ENCODE measurements at regions not wholly inside any gene's neighbourhood (a gene's known extent, or its start where the extent isn't known, plus 50 kb on each side); places are given as distances from the start of the nearest gene placed in this dataset.

DNA sequence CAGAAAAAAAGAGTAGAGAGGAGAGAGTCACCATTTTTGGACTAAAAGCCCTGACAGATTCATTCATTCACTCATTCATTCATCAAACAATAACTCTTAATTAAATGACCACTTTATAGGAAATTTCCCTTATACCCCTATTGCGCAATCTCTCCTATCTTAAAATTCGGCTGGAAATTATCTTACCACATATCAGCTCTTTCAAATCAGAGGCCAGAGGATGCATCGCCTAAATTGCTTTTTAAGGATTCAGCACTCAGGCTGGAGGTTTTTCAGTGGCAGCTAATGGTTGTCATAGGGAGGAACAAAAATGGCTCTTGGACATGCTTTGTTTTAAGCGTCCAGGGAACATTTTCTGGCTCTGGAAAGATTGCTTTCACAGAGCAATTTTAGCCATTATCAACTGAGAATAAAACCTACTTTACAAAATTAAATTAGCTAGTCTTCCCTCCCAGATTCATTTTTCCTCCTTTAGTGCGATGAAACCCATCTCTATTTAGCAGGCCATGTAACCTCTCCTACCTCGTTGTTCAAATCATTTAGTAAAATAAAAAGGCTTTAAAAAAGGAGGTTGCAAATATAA, 115.2 kb downstream of the OLFM4 start:
- DNase-seq (ENCODE audit: low read depth, low spot score) = no peak
- no peak overlapping the region for H3K27ac ChIP-seq

DNA sequence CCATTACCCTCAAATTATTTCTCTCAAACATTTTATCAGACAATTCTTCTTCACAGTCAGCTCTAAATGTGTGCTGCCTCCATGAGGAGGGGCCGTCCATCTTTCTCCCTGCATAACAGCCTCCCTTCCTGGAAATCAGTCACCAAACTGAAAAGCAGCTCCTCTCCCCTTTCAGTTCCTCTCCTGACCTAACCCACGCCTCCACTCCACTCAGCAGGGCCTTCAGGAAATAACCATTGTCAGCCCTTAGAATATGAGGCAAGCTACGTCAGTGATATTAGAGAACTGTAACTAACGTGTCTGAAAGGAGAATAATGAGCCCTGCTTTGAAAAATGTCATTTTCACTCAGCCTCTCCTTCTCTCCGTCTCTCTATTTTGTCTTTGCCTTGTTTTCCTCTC, 116.2 kb downstream of the OLFM4 start:
- H3K27ac ChIP-seq = no peak overlapping the region
- DNase-seq (ENCODE audit: low read depth, low spot score) = no peak

DNA sequence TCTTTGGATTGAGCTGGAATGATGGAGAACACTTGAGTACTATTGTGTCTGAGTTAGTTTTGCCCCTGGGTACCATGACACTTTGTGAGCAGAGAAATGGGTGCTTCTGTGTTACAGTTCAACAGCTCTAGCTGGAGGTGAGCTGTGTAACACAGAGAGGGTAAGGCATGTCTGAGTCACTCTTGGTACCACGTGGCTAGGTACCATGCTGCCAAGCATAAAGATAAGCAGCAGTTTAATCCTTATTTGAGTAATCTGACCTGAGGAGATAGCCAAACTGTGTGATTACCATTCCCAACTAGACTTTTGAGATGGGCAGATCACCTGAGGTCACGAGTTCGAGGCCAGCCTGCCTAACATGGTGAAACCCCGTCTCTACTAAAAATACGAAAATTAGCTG, 122.0 kb downstream of the OLFM4 start:
- DNase-seq (ENCODE audit: low read depth, low spot score) = no peak
- no peak overlapping the region for H3K27ac ChIP-seq

DNA sequence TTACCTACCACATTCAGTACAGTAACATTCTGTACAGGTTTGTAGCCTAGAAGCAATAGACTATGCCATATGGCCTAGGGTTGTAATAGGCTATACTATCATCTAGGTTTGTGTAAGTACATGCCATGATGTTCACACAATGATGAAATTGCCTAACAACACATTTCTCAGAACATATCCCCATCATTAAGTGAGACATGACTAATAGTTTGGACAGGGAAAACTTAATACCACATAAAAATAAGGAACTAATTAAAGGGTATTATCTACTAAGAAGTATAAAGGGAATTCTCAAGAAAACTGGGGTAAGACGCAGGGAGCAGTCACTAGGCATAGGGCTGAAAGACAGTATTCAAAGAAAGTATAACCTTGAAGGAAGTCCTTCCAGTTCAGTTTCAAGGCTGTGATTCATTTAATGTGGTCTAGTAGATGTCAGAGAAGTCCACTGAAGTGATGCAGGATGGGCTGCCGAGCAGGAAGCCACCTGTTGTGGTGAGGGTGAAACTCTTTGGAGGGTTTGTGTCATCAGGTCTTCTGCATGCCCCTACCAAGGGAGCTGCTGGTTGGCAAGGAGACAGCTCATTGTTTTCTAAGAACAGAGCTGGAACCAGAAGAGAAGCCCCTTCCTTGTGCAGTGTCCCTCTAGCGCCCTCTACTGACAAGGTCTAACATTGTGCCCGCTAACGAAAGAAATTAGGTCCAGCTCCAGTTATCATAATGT, 122.9 kb downstream of the OLFM4 start:
- no peak for DNase-seq (ENCODE audit: low read depth, low spot score)
- H3K27ac ChIP-seq = no peak overlapping the region

DNA sequence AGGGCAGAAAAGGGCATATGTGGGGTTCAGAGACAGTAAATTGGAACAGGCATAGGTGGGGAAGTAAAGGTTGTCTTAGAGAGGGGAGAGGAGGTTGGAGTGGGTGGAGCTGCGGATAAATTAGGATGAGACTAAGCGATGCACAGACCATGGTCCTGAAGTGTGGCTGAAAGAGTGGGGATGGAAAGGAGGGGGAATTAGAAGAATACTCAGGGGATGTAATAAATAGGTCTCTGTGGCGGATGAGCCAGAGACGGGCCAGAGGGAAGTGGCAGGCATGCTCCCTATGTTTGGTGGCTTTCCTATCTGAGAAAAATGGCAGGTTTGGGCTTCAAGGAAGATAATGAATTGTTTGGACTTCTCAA, 123.4 kb downstream of the OLFM4 start:
- no peak for DNase-seq (ENCODE audit: low read depth, low spot score)
- no peak overlapping the region for H3K27ac ChIP-seq

DNA sequence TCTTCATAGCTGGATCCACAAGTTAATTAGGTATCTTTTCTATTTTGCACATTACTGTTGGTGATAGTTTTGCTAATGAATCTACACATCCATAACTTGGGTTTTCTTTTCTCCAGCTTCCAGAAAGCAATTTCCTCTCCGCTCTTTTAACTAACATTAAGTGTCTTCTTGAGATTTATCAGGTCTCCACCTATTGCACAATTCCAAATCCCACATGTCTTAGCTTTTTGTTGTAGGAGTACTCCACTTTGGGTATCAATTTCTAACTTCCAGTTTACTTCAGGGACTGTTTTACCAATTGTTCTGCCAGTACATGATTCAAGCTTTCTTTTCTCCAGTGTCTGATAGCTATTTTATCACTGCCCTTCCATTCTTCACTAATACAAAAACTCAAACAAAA, 129.6 kb downstream of the OLFM4 start:
- no peak for DNase-seq (ENCODE audit: low read depth, low spot score)
- no peak overlapping the region for H3K27ac ChIP-seq

DNA sequence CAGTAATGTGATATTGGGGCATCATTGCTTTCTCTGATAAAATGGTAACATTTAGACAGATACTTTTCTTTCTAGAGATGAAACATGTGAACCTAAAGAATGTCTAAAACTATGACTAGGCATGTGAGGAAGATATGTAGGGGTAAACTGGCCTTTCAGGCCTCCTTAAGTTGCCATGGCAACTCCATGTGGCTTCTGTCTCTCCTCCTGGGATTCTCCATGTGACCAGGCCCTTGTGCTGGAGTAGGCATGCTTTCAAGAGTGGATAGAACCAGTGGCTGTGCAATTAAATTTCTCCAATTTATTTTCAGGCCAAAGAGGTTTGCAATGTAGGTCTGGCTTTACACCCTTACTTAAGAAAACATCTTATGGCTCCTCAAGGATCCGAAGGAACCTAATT, 130.8 kb downstream of the OLFM4 start:
- H3K27ac ChIP-seq = no peak overlapping the region
- no peak for DNase-seq (ENCODE audit: low read depth, low spot score)

DNA sequence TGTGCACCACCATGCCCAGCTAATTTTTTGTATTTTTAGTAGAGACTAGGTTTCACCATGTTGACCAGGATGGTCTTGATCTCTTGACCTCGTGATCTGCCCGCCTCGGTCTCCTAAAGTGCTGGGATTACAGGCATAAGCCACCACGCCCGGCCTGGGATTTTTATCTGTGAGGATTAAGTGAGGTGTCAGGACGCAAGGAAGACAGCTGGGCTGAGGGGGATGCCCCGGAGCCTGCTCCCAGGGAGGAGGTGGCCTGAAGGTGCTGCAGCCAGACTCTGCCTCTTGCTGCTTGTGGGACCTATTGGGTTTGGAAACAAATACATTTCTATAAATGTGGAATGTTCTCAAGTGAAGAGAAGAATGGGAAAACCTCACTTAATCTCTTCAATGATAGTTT, 131.6 kb downstream of the OLFM4 start:
- H3K27ac ChIP-seq = no peak overlapping the region
- no peak for DNase-seq (ENCODE audit: low read depth, low spot score)

DNA sequence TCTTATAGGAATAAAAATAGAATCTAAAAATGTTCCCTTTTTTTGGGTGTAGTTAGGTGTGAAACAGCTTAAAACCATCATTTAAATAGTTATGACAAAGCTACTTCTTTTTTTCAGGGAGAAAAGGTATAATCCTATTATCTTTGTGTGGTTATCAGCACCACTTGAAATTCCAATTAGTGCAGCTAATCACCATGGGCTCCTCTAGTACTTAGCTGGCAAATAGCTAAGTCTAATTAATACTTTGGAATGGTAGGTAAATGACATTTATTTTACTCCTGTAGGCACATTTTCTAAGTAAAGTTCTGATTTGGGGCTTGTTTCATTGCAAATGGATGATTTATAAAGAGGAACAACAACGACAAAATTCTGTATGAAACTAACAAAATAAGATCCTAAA, 132.6 kb downstream of the OLFM4 start:
- no peak for DNase-seq (ENCODE audit: low read depth, low spot score)

DNA sequence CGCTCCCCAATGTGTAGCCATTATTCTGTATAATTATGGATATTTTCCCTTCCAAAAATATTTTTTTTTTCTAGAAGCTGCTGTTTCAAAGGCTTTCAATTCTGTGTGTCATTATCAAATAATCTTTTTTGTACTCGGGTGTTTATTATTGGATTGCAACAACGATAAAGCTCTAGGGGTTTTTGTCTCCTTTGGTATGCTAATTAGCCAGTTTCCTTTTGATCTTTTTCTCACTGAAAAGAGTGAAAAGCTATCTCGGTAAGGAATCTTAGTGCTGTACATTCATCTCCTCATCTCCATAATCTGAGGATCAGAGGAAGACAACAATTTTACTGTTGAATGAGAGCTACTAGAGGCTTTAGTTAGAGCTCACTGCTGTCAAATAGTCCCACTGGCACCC, 136.6 kb downstream of the OLFM4 start:
- DNase-seq (ENCODE audit: low read depth, low spot score) = no peak
- no peak overlapping the region for H3K27ac ChIP-seq

More for the DNA sequence above, 132.6 kb downstream of the OLFM4 start:
- no peak overlapping the region for H3K27ac ChIP-seq

DNA sequence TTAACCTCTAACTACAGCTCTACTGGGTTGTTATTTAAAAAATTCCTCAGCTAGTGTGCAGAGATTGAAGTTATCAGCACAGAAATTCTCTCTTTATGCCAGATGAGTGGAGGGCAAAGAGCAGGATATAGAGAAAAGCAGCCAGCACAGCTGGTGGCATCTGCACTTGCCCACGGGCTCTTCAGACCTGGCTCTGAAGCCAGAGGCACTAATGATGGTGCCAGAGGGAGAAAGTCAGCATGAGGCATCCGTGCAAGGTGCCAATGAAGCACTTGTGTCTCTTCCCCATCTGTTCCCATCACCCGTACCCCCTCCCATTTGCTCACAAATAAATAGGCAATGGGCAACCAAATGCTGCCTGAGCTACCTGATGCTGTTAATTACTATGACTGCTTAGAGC, 138.9 kb downstream of the OLFM4 start:
- DNase-seq (ENCODE audit: low read depth, low spot score) = no peak
- no peak overlapping the region for H3K27ac ChIP-seq

DNA sequence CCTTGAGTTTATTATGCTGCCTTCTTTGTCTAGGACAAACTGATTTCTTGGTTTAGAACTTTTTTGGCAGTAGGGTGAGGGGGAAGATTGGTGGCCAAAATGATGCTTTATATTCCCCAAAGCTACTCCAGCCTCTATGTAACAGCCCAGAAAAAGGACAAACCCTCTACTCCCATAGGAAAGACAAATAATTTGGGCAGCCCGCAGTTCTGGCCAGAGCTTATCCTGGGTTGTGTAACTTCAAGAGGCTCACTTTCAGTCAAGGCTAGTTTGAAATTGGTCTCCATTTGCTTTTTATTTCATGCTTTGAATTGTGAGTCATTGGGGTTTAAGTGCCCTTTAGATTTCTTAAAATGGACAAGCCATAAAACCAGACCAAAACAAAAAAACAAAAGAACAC, 142.3 kb downstream of the OLFM4 start:
- DNase-seq (ENCODE audit: low read depth, low spot score) = no peak
- H3K27ac ChIP-seq = no peak overlapping the region

DNA sequence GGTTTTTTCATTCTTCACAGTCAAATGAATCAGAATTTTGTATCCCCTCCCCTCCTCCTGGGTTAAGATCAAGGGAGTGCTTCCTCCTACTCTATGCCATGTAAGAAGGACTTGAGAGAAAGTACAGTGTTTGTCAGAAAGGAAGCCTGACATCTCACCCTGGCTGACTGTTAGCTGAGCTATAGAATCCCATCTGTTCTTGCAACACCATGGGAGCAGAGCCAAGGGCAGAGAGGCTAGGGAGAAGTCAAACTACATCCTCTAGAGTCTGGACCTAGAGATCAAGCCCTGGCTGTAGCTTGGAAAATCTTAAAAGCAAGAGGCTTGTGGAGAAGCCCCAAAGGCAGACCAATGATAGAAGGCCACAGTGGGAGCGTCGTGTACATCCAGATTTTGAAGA, 145.9 kb downstream of the OLFM4 start:
- no peak overlapping the region for H3K27ac ChIP-seq
- no peak for DNase-seq (ENCODE audit: low read depth, low spot score)

DNA sequence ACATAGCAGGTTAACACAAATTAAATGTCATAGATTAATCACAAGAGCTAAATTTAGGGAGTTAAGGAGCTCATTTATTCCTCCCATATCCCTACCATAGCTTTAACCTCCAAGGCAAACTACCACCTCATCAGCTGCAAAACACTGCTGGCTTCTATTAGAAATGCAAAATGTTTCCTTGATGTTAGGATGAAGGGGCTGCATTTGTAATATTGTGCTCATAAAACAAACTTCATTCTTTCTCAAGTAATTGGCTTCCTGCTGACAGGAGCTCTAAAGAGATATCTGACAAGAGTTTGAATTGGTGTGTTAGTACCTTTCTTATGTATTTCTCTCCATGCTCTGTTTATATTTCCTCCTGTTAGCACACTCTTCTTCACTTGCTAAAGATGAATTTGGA, 152.1 kb downstream of the OLFM4 start:
- DNase-seq (ENCODE audit: low read depth, low spot score) = no peak
- H3K27ac ChIP-seq = no peak overlapping the region

DNA sequence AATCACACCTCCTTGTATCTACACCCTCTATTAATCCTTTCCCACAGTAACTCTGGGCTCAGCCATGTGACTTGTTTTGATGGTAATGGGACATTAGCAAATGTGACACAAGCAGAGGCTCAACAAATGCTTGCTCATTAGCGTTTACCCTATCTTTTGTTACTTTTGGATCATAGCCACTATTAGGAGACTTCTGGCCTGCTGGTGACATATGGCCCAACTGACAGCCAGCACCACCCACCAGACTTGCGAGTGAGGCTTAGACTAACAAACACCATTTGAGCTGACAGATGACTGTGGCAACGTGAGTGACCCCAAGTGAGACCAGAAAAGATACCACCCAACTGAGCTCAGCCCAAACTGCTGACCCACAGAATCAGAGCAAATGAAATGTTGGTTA, 154.1 kb downstream of the OLFM4 start:
- DNase-seq (ENCODE audit: low read depth, low spot score) = no peak
- H3K27ac ChIP-seq = no peak overlapping the region

DNA sequence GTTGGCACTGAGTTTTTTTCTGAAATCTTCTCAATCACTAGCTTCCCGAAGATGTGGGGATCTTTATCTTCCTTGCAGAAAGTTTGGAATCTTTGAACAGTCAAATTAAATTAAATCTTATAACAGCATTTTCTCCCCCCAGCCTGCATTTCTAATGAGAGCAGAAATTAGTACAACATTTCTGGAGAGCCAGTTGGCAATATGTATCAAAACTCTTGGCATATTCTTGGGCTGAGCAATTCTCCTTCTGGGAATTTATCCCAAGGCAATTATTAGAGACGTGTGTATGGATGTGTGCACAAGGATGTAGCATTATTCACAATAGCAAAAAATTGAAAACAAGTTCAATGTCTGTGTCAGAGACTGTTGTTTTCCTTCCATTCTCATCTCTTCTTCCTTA, 159.5 kb downstream of the OLFM4 start:
- no peak overlapping the region for H3K27ac ChIP-seq
- DNase-seq (ENCODE audit: low read depth, low spot score) = no peak

DNA sequence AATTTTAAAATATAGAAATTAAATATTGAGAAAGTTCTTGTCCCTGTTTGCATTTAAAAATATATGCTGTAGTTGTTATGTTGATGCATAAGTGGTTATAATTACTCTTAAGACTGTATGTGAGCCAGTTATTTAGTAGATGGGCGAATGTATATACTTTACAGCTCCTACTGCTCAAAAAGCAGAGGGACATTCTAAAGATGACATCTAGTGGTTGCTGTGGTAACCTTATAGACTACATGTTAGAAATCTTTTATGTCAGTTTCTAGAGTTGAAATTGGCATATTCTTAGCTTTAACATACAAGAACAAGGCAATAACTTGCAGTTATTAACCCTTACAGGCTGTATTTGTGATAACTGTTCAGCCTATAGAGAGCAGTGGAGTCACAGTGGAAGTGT, 160.5 kb downstream of the OLFM4 start:
- H3K27ac ChIP-seq = no peak overlapping the region

DNA sequence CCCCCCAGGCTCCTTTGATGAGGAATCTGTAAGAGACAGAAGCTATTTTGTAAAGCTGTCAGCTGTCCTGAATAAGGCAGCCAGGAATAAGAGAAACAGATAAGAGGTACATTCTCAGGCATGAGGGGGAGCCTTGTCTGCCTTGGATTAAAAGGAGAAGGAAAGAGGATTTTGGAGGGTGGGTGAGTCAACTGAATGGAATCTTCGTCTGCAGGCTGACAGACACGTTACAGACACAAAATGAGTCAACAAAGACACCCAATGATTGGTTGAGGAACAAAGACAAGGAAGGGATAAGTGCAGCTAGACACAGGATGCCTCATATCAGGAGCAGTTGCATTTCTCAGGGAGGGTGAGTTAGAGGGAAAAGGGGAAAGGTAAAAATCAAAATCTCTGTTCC, 162.5 kb downstream of the OLFM4 start:
- no peak overlapping the region for H3K27ac ChIP-seq
- peak; percentile 48 for DNase-seq (ENCODE audit: low read depth, low spot score)

More for the DNA sequence above, 160.5 kb downstream of the OLFM4 start:
- DNase-seq (ENCODE audit: low read depth, low spot score) = no peak

DNA sequence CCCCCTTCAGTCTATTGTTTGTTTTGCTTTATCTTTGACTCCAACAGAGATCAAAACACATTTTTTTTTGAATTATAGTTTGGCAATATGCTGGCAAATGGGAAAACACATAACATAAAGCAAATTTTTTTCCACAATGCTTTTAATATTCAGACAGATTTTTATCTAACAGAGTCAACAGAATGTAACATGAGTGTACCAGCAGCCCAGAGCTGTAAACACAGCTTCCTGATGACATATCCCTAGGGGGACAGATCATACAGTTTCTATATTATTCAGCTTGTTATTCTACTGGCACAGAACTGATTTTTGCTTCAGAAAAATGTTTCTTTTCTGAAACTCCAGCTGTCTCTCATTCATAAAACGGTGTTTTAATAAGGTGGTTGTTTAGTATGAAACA, 168.8 kb downstream of the OLFM4 start:
- no peak overlapping the region for H3K27ac ChIP-seq
- no peak for DNase-seq (ENCODE audit: low read depth, low spot score)

DNA sequence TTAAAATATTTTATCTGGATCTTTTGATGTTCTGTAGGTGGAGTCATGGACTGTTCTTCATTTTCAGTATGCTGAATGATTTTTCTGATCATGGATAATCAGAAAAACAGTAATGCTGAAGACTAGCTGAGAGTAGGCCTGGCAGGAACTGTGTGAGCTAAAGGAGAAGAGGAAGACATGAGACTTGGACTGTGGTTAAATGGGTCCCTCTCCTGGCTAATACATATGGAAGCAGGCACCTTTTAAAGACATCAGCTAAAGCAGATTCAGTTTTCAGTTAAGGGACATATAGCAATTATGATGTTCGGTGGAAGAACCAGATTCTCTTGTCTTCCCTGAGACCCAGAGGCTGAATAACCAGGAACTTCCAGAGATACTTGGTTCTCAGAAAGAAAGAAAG, 169.4 kb downstream of the OLFM4 start:
- no peak for DNase-seq (ENCODE audit: low read depth, low spot score)

DNA sequence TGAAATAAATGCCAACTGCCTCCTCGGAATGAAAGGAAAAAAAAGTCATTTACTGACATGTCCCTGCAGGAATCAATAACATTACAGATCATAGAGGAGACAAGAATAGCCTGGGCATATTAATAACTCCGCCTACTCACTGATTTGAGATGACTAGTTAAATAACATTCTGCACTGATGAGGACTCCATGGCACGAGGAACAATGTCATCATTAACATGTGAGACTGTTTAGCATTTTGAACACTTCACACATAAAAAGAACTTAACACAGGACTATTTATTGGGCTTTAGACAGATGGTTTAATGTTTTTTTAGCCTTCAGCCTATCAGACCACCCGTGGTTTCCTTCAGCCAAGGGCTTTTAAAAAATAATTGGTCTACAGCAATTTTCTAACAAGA, 170.1 kb downstream of the OLFM4 start:
- H3K27ac ChIP-seq = no peak overlapping the region
- no peak for DNase-seq (ENCODE audit: low read depth, low spot score)

More for the DNA sequence above, 169.4 kb downstream of the OLFM4 start:
- H3K27ac ChIP-seq = no peak overlapping the region

DNA sequence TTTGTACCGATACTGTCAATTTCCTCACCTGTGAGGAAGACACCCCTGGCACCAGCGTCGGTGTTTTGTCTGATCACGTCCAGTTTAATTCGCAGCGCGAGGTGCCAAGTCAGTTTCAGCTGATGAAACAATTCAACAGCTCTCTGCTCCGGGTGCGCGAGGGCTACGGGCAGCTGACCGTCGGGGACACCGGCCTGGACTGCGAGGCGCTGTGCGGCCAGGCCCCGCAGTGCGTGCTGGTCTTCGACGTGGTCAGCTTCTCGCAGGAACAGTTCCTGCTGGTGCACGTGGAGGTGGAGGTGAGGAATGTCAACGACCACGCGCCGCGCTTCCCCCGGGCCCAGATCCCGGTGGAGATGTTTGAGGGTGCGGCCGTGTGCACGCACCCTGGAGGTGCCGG, 171.5 kb downstream of the OLFM4 start:
- no peak overlapping the region for H3K27ac ChIP-seq
- DNase-seq (ENCODE audit: low read depth, low spot score) = no peak

Measured in epithelial cell of prostate (primary cell).